ENCODE measurements at regions not wholly inside any gene's neighbourhood (a gene's known extent, or its start where the extent isn't known, plus 50 kb on each side); places are given as distances from the start of the nearest gene placed in this dataset.

DNA sequence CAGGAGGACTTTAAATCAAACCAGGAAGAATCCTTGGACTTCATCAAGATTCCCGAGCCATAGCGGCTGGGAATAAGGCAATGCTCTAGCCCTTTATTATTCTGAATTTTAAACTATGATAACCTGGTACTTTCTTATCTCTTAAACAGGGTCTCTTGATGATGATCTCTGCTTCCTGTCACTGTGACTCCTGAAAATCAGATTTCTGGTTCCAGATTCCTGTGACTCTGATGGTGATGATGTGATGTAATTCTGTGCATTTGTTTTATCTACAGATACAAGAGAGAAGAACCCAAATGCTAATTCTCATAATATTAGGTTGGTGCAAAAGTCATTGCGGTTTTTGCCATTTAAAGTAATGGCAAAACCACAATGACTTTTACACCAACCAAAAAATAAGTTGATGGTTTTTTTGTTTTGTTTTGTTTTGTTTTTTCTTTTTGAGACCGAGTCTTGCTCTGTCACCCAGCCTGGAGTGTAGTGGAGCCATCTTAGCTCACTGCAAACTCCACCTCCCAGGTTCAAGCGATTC is 116.3 kb upstream of the CREB1 start:
- intact Hi-C loops (cut with DNase I; ENCODE audit: low total_unique reads), result no loop called here
- 88 to 96% (median 93%) methylated on average over 5 of the region's 5 CpGs for WGBS, 5 donors
- TF ChIP-seq EP300 (IDR thresholded peaks at IDR 0.05), result no peak
- TF ChIP-seq POLR2A (IDR thresholded peaks at IDR 0.05), result no peak
- TF ChIP-seq, protein P1, sequence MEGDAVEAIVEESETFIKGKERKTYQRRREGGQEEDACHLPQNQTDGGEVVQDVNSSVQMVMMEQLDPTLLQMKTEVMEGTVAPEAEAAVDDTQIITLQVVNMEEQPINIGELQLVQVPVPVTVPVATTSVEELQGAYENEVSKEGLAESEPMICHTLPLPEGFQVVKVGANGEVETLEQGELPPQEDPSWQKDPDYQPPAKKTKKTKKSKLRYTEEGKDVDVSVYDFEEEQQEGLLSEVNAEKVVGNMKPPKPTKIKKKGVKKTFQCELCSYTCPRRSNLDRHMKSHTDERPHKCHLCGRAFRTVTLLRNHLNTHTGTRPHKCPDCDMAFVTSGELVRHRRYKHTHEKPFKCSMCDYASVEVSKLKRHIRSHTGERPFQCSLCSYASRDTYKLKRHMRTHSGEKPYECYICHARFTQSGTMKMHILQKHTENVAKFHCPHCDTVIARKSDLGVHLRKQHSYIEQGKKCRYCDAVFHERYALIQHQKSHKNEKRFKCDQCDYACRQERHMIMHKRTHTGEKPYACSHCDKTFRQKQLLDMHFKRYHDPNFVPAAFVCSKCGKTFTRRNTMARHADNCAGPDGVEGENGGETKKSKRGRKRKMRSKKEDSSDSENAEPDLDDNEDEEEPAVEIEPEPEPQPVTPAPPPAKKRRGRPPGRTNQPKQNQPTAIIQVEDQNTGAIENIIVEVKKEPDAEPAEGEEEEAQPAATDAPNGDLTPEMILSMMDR (IDR thresholded peaks at IDR 0.05), result no peak
- TF ChIP-seq POLR2AphosphoS5 (IDR thresholded peaks at IDR 0.05), result no peak
- H3K9me3 ChIP-seq, result no peaks in the 10 kb centered on the region
- no peak for DNase-seq
- no peak overlapping the region for H3K27ac ChIP-seq
- H3K27me3 ChIP-seq, result no peaks in the 10 kb centered on the region
- H3K4me1 ChIP-seq, result peaks cover 0 to 27% (median 15%) of the 10 kb centered on the region in 4 donors
- H3K4me3 ChIP-seq, result no peak overlapping the region
- H3K36me3 ChIP-seq, result no peaks in the 10 kb centered on the region

DNA sequence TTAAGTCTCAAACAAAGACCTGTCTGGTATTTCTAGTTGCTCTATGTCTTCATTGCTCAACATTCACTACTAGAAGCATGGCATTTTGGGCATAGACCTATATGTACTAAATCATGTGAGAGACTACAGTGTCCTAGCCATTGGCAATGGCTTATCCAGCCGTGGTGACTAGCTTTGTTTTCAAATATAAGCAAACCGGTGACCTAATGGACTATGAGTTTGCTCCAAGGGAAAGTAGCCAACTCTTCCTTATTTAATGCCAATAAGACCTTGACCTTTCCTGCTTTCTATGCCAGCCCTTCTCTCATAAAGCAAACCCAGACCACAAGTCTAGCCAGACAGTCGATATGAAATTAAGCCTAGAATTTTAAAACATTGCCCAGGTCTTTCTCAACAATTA is 113.7 kb upstream of the CREB1 start:
- H3K9me3 ChIP-seq, result no peaks in the 10 kb centered on the region
- no peak overlapping the region for H3K4me3 ChIP-seq
- peaks cover 0 to 11% (median 3%) of the 10 kb centered on the region in 4 donors for H3K4me1 ChIP-seq
- DNase-seq, result peak in 1 of 2 donors; percentile 42
- intact Hi-C loops (cut with DNase I; ENCODE audit: low total_unique reads), result no loop called here
- TF ChIP-seq POLR2AphosphoS5 (IDR thresholded peaks at IDR 0.05), result peak in 2 of 3 donors; percentile 55 to 56
- TF ChIP-seq POLR2A (IDR thresholded peaks at IDR 0.05), result no peak
- 10 to 45% (median 28%) methylated on average over 3 of the region's 3 CpGs for WGBS, 5 donors
- no peaks in the 10 kb centered on the region for H3K36me3 ChIP-seq
- no peak overlapping the region for H3K27ac ChIP-seq
- no peaks in the 10 kb centered on the region for H3K27me3 ChIP-seq

DNA sequence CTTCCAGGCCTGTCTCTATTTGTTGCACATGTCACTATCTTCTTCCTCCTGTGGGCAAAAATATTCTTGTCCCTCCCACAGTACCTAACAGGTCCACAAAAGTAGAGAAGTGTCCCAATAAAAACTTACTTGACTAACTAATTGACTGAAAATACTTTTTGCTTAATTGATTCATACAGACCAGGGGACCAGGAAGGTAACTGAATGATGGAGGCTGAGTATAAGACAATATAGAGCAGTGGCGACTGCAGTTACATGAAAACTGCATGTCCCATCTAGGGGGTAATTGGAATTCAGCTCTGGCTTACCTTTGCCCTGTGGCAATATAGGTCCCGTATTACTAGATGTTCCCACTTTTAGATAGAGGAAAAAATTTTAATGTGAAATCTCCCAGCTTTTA is 112.9 kb upstream of the CREB1 start:
- no peaks in the 10 kb centered on the region for H3K9me3 ChIP-seq
- H3K27ac ChIP-seq, result no peak overlapping the region
- H3K4me1 ChIP-seq, result peaks cover 0 to 11% (median 3%) of the 10 kb centered on the region in 4 donors
- no peak overlapping the region for H3K4me3 ChIP-seq
- no peak for DNase-seq
- WGBS, 5 donors, result 96 to 100% (median 98%) methylated on average over 2 of the region's 2 CpGs
- no peaks in the 10 kb centered on the region for H3K27me3 ChIP-seq
- intact Hi-C loops (cut with DNase I; ENCODE audit: low total_unique reads), result no loop called here
- TF ChIP-seq, protein P1 (IDR thresholded peaks at IDR 0.05), result no peak
- TF ChIP-seq POLR2AphosphoS5 (IDR thresholded peaks at IDR 0.05) (no peak), POLR2A (IDR thresholded peaks at IDR 0.05) (no peak), EP300 (IDR thresholded peaks at IDR 0.05) (no peak)
- no peaks in the 10 kb centered on the region for H3K36me3 ChIP-seq

DNA sequence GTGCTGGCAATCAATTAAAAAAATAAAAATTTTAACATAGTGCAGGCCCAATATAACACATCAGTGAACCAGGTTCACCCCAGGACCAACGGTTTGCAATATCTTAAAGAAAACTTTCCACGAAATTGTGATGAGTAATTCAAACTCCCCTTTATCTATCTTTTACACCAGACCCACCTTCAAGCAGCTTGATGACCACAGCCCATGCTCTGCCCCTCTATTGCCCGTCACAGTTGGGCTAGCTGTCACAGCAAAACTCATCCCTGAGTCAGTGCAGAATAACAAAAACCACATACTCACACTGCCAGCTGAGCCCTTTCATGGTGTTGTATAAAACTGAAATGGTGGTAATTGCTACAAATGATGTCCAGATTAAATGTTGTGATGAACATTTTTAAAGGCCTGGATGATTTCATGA is 112.5 kb upstream of the CREB1 start:
- Histone ChIP-seq H3K9me3 (no peaks in the 10 kb centered on the region), H3K4me3 (no peak overlapping the region), H3K4me1 (peaks cover 0 to 11% (median 3%) of the 10 kb centered on the region in 4 donors), H3K36me3 (no peaks in the 10 kb centered on the region), H3K27ac (no peak overlapping the region), H3K27me3 (no peaks in the 10 kb centered on the region)
- intact Hi-C loops (cut with DNase I; ENCODE audit: low total_unique reads), result no loop called here
- WGBS, 5 donors, result 77 to 86% (median 82%) methylated on average over 3 of the region's 3 CpGs
- no peak for DNase-seq
- no peak for TF ChIP-seq POLR2A (IDR thresholded peaks at IDR 0.05)
- TF ChIP-seq, protein P1 (IDR thresholded peaks at IDR 0.05), result no peak
- no peak for TF ChIP-seq EP300 (IDR thresholded peaks at IDR 0.05)
- no peak for TF ChIP-seq POLR2AphosphoS5 (IDR thresholded peaks at IDR 0.05)

DNA sequence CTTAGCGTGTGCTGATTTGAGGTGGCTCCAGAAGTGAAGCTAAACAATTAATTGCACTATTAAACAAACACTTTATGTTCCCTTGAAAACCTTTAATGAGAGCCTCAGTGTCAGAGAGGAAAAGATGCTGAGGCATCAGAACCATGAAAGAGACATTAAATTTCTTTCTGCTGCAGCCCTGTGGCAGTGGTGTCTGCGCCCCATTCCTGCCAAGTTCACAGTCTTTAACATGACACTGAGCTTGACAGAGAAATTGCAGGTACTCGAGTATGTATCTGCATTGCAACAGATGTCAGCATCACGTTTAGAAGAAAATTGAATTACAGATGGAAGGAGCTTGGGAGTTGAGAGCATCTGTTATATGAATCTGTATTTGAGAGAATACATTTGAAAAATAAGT is 111.3 kb upstream of the CREB1 start:
- 62 to 74% (median 64%) methylated on average over 4 of the region's 4 CpGs for WGBS, 5 donors

More for the DNA sequence above, 111.3 kb upstream of the CREB1 start:
- Histone ChIP-seq H3K36me3 (no peaks in the 10 kb centered on the region), H3K27ac (no peak overlapping the region), H3K4me3 (no peak overlapping the region), H3K9me3 (no peaks in the 10 kb centered on the region), H3K27me3 (no peaks in the 10 kb centered on the region), H3K4me1 (peaks cover 0 to 11% (median 3%) of the 10 kb centered on the region in 4 donors)
- TF ChIP-seq POLR2A (IDR thresholded peaks at IDR 0.05), result no peak
- TF ChIP-seq, protein P1 (IDR thresholded peaks at IDR 0.05), result no peak
- no peak for TF ChIP-seq EP300 (IDR thresholded peaks at IDR 0.05)
- TF ChIP-seq POLR2AphosphoS5 (IDR thresholded peaks at IDR 0.05), result no peak
- intact Hi-C loops (cut with DNase I; ENCODE audit: low total_unique reads), result no loop called here
- DNase-seq, result no peak

Measured in stomach (tissue), 8 donors.